HEK293 (cell line): ENCODE measurements at regions not wholly inside any gene's neighbourhood (a gene's known extent, or its start where the extent isn't known, plus 50 kb on each side); places are given as distances from the start of the nearest gene placed in this dataset.

Experiments
- CTCF ChIA-PET: fragments of 350-600 bp; formaldehyde crosslinking; extraction: SDS; loops from one replicate; lab custom pipeline; 2021; ENCODE audit warnings: antibody characterized with exemption; lab: Yijun Ruan, JAX
- POLR2A ChIA-PET: fragments of 300-600 bp; formaldehyde crosslinking; extraction: SDS; loops from one replicate; lab custom pipeline; 2020; ENCODE audit warnings: antibody characterized with exemption, inconsistent platforms; lab: Yijun Ruan, JAX
- H3K27ac ChIP-seq: fragments of 200-500 bp; sonication (Bioruptor generic); 2 replicates; pipeline ENCODE4 v1.5.1; 2014; ENCODE audit warnings: low read depth, low read length, control low read depth, inconsistent platforms; ENCODE audit errors: extremely low read depth
- H3K36me3 ChIP-seq, 2 experiments: fragments of 200-500 bp in 1 of 2; sonication (Bioruptor generic) in 1 of 2; 1 replicate in 1 of 2; 2 replicates in 1 of 2; pipeline ENCODE4 v1.5.1; 2014 to 2017; ENCODE audit warnings: inconsistent platforms in 2 of 2, low read length in 2 of 2; ENCODE audit not compliant: control insufficient read depth in 2 of 2, insufficient read depth in 1 of 2
- H3K4me1 ChIP-seq: fragments of 200-500 bp; sonication (Bioruptor generic); 2 replicates; pipeline ENCODE4 v1.5.1; 2014; ENCODE audit warnings: mild to moderate bottlenecking, low read length, inconsistent platforms; ENCODE audit not compliant: control insufficient read depth, insufficient read depth
- H3K4me3 ChIP-seq: 2 replicates; pipeline ENCODE4 v1.5.1; 2011; ENCODE audit warnings: low read depth, mild to moderate bottlenecking, control low read depth, low read length, moderate library complexity
- H3K9me3 ChIP-seq: fragments of 200-500 bp; sonication (Bioruptor generic); 2 replicates; pipeline ENCODE4 v1.5.1; 2014; ENCODE audit warnings: low read depth, low read length, inconsistent platforms; ENCODE audit not compliant: control insufficient read depth, insufficient read depth
- HIC1 ChIP-seq: fragments of 450-650 bp; formaldehyde crosslinking; IDR thresholded peaks from 2 replicates; pipeline ENCODE4 v1.5.1; 2016; ENCODE audit warnings: missing biosample characterization, missing genetic modification characterization
- MYNN ChIP-seq: fragments of 450-650 bp; formaldehyde crosslinking; IDR thresholded peaks from 2 replicates; pipeline ENCODE4 v1.5.1; 2016; ENCODE audit warnings: missing biosample characterization, missing genetic modification characterization, borderline replicate concordance
- PATZ1 ChIP-seq: fragments of 450-650 bp; formaldehyde crosslinking; IDR thresholded peaks from 2 replicates; pipeline ENCODE4 v1.5.1; 2016; ENCODE audit warnings: missing biosample characterization, missing genetic modification characterization
- REPIN1 ChIP-seq: fragments of 450-650 bp; formaldehyde crosslinking; IDR thresholded peaks from 2 replicates; pipeline ENCODE4 v1.5.1; 2017; ENCODE audit warnings: missing biosample characterization, missing genetic modification characterization, low read depth
- ZBTB21 ChIP-seq: fragments of 450-650 bp; formaldehyde crosslinking; IDR thresholded peaks from 2 replicates; pipeline ENCODE4 v1.5.1; 2017; ENCODE audit warnings: missing biosample characterization, missing genetic modification characterization
- ZFHX2 ChIP-seq: fragments of 450-650 bp; formaldehyde crosslinking; conservative IDR thresholded peaks from 2 replicates; pipeline ENCODE4 v1.5.1; 2016; ENCODE audit warnings: missing biosample characterization, missing genetic modification characterization
- ZNF133 ChIP-seq: fragments of 450-650 bp; formaldehyde crosslinking; IDR thresholded peaks from 2 replicates; pipeline ENCODE4 v1.5.1; 2016; ENCODE audit warnings: missing biosample characterization, missing genetic modification characterization
- ZNF138 ChIP-seq: fragments of 450-650 bp; formaldehyde crosslinking; IDR thresholded peaks from 2 replicates; pipeline ENCODE4 v1.5.1; 2016; ENCODE audit warnings: missing biosample characterization, missing genetic modification characterization, borderline replicate concordance
- ZNF155 ChIP-seq: fragments of 450-650 bp; formaldehyde crosslinking; IDR thresholded peaks from 2 replicates; pipeline ENCODE4 v1.5.1; 2016; ENCODE audit warnings: missing biosample characterization, missing genetic modification characterization
- ZNF175 ChIP-seq: fragments of 450-650 bp; formaldehyde crosslinking; IDR thresholded peaks from 2 replicates; pipeline ENCODE4 v1.5.1; 2016; ENCODE audit warnings: missing biosample characterization, missing genetic modification characterization
- ZNF354C ChIP-seq: fragments of 450-650 bp; formaldehyde crosslinking; IDR thresholded peaks from 2 replicates; pipeline ENCODE4 v1.5.1; 2016; ENCODE audit warnings: missing biosample characterization, missing genetic modification characterization, low read depth, borderline replicate concordance
- ZNF398 ChIP-seq: fragments of 450-650 bp; formaldehyde crosslinking; IDR thresholded peaks from 2 replicates; pipeline ENCODE4 v1.5.1; 2017; ENCODE audit warnings: missing biosample characterization, missing genetic modification characterization
- ZNF426 ChIP-seq: fragments of 450-650 bp; formaldehyde crosslinking; IDR thresholded peaks from 2 replicates; pipeline ENCODE4 v1.5.1; 2017; ENCODE audit warnings: missing biosample characterization, missing genetic modification characterization, mild to moderate bottlenecking, inconsistent platforms, moderate library complexity
- ZNF433 ChIP-seq: fragments of 450-650 bp; formaldehyde crosslinking; IDR thresholded peaks from 2 replicates; pipeline ENCODE4 v1.5.1; 2016; ENCODE audit warnings: missing biosample characterization, missing genetic modification characterization, low read depth
- ZNF501 ChIP-seq: fragments of 450-650 bp; formaldehyde crosslinking; IDR thresholded peaks from 2 replicates; pipeline ENCODE4 v1.5.1; 2016; ENCODE audit warnings: missing biosample characterization, missing genetic modification characterization
- ZNF514 ChIP-seq: fragments of 450-650 bp; formaldehyde crosslinking; IDR thresholded peaks from 2 replicates; pipeline ENCODE4 v1.5.1; 2016; ENCODE audit warnings: missing biosample characterization, missing genetic modification characterization
- ZNF518A ChIP-seq: fragments of 450-650 bp; formaldehyde crosslinking; conservative IDR thresholded peaks from 2 replicates; pipeline ENCODE4 v1.5.1; 2016; ENCODE audit warnings: low read depth, missing biosample characterization, missing genetic modification characterization
- ZNF571 ChIP-seq: fragments of 450-650 bp; formaldehyde crosslinking; IDR thresholded peaks from 2 replicates; pipeline ENCODE4 v1.5.0; 2017; ENCODE audit warnings: missing biosample characterization, missing genetic modification characterization
- ZNF621 ChIP-seq: fragments of 450-650 bp; formaldehyde crosslinking; IDR thresholded peaks from 2 replicates; pipeline ENCODE4 v1.5.1; 2017; ENCODE audit warnings: missing biosample characterization, missing genetic modification characterization
- ZNF623 ChIP-seq: fragments of 450-650 bp; formaldehyde crosslinking; IDR thresholded peaks from 2 replicates; pipeline ENCODE4 v1.5.1; 2016; ENCODE audit warnings: missing biosample characterization, missing genetic modification characterization
- ZNF664 ChIP-seq: fragments of 450-650 bp; formaldehyde crosslinking; IDR thresholded peaks from 2 replicates; pipeline ENCODE4 v1.5.1; 2016; ENCODE audit warnings: missing biosample characterization, missing genetic modification characterization
- ZSCAN18 ChIP-seq: fragments of 450-650 bp; formaldehyde crosslinking; IDR thresholded peaks from 2 replicates; pipeline ENCODE4 v1.5.1; 2016; ENCODE audit warnings: missing biosample characterization, missing genetic modification characterization

- Histone ChIP-seq H3K27ac (no peak overlapping the region), H3K4me1 (no peaks in the 10 kb centered on the region), H3K9me3 (no peaks in the 10 kb centered on the region; the same call in none of the 2 replicates), H3K36me3 (no peaks in the 10 kb centered on the region), H3K4me3 (no peak overlapping the region)
- TF ChIP-seq ZFHX2 (tag by site-specific recombination) (no peak), ZNF155 (tag by site-specific recombination) (no peak), ZBTB21 (no peak), ZNF354C (tag by site-specific recombination) (no peak)
- ChIA-PET POLR2A (no interaction called here), CTCF (interaction anchor here (1.5 to 1.7 kb wide), 2 partner anchors 161 to 186 kb away, joined by 3 to 4 read pairs; no protein-coding TSS in a partner anchor)
Observed at GRCh38 chr19:29292562-29292961, 79.6 kb upstream of the UQCRFS1 start.

GRCh38 chr19:29293292-29293691 is 80.3 kb upstream of the UQCRFS1 start:
- H3K27ac ChIP-seq, result no peak overlapping the region
- TF ChIP-seq PATZ1, result no peak
- TF ChIP-seq ZNF433 (tag by site-specific recombination), result no peak
- TF ChIP-seq ZNF426 (tag by site-specific recombination), result no peak
- no peak for TF ChIP-seq ZNF623
- no peak for TF ChIP-seq ZNF501 (tag by site-specific recombination)
- TF ChIP-seq ZNF133 (tag by site-specific recombination), result no peak
- TF ChIP-seq ZFHX2 (tag by site-specific recombination), result no peak
- TF ChIP-seq ZNF621 (tag by site-specific recombination), result no peak
- TF ChIP-seq ZNF571 (tag by site-specific recombination), result no peak
- TF ChIP-seq ZNF664 (tag by site-specific recombination), result no peak
- no peak for TF ChIP-seq ZNF518A (tag by site-specific recombination)
- TF ChIP-seq ZNF398, result no peak
- no peak for TF ChIP-seq ZNF175 (tag by site-specific recombination)
- TF ChIP-seq ZSCAN18 (tag by site-specific recombination), result no peak
- TF ChIP-seq HIC1 (tag by site-specific recombination), result no peak
- TF ChIP-seq ZNF514 (tag by site-specific recombination), result no peak
- TF ChIP-seq ZNF138, result no peak
- no peak for TF ChIP-seq REPIN1 (tag by site-specific recombination)
- TF ChIP-seq MYNN (tag by site-specific recombination), result no peak
- POLR2A ChIA-PET, result no interaction called here
- no peaks in the 10 kb centered on the region for H3K36me3 ChIP-seq
- CTCF ChIA-PET, result interaction anchor here (0.5 to 1.7 kb wide), 5 partner anchors 11 to 449 kb away, joined by 3 to 4 read pairs (median 3); no protein-coding TSS in a partner anchor
- H3K4me1 ChIP-seq, result no peaks in the 10 kb centered on the region
- no peaks in the 10 kb centered on the region; the same call in none of the 2 replicates for H3K9me3 ChIP-seq
- H3K4me3 ChIP-seq, result no peak overlapping the region
